Cardiac muscle cell (in vitro differentiated cells and primary cell): ENCODE measurements at regions not wholly inside any gene's neighbourhood (a gene's known extent, or its start where the extent isn't known, plus 50 kb on each side); places are given as distances from the start of the nearest gene placed in this dataset.

Experiments
- DNase-seq, 2 donors: peaks; one replicate each; pipeline versions ENCODE4 v3.0.0 to v3.0.0-alpha.2; 2010 to 2017; ENCODE audit warnings: low read depth in 1 of 2, low spot score in 1 of 2
- H3K27ac ChIP-seq: fragments of 200-600 bp; sonication (generic); 2 replicates; pipeline ENCODE4 v1.5.1; 2016
- H3K27me3 ChIP-seq: fragments of 200-600 bp; sonication (generic); 2 replicates; pipeline ENCODE4 v1.6.0; 2016; ENCODE audit warnings: control low read depth
- H3K36me3 ChIP-seq: fragments of 200-600 bp; sonication (generic); 2 replicates; pipeline ENCODE4 v1.5.1; 2016; ENCODE audit warnings: control low read depth
- H3K4me1 ChIP-seq: fragments of 200-600 bp; sonication (generic); 2 replicates; pipeline ENCODE4 v1.8.1; 2017; ENCODE audit warnings: low read depth, mild to moderate bottlenecking, mixed run types
- H3K4me3 ChIP-seq: fragments of 200-600 bp; sonication (generic); 2 replicates; pipeline ENCODE4 v1.5.1; 2016; ENCODE audit warnings: mild to moderate bottlenecking
- H3K9me3 ChIP-seq: fragments of 200-600 bp; sonication (generic); 2 replicates; pipeline ENCODE4 v1.5.1; 2017; ENCODE audit warnings: low read depth, mild to moderate bottlenecking, control low read depth
- TF ChIP-seq, protein P1 (sequence below): IDR thresholded peaks from 2 replicates; pipeline ENCODE4 v1.5.1; 2012; ENCODE audit warnings: low read depth, mild to moderate bottlenecking, low read length

DNA sequence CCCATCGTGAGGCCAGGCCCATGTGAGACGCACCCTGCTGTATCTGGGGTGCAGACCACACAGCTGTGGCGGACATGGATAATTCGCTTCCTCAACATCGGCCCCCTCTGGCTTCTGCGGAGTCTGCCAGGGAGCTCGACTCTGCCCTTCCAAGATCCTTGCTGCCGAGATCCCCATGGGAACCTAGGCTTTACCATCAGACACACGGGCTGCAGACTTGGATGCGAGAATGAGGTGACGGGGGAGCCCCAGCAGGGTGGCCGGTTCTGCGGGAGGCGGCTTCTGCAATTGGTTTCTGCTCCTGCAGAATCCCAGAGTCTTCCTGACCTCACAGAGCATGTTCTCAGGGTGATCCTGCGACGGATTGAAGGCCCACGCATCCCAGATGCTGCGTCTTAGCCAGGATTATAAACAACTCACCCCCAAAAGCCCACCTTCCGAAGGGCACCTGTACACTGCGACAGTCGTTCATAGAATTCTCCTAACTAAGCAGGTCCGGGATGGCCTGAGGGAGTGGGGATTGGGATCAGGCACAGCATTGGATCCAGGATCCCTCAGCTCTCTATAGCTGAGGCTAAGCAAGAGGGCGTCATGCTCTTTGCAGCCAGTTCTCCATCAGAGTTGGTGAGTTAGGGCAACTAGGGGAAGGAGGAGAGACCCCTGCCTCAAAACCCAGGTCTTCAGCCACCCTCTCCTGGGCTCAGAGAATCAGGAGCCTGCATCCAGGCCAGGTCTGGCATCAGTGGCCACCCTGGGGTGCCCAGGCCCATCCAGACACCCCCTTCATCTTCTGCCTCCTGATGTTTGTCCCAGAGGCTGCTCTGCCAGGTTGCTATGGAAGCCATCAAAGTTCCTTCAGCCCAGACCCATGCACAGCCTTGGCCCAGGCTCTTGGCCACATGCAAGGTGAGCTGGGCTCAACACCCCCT lies 74.7 kb upstream of the SNTG2 start:
- no peak for DNase-seq
- H3K9me3 ChIP-seq: no peaks in the 10 kb centered on the region
- H3K27me3 ChIP-seq: peaks cover 47% of the 10 kb centered on the region
- no peak overlapping the region for H3K27ac ChIP-seq
- H3K36me3 ChIP-seq: no peaks in the 10 kb centered on the region
- no peaks in the 10 kb centered on the region for H3K4me1 ChIP-seq
- TF ChIP-seq, protein P1, sequence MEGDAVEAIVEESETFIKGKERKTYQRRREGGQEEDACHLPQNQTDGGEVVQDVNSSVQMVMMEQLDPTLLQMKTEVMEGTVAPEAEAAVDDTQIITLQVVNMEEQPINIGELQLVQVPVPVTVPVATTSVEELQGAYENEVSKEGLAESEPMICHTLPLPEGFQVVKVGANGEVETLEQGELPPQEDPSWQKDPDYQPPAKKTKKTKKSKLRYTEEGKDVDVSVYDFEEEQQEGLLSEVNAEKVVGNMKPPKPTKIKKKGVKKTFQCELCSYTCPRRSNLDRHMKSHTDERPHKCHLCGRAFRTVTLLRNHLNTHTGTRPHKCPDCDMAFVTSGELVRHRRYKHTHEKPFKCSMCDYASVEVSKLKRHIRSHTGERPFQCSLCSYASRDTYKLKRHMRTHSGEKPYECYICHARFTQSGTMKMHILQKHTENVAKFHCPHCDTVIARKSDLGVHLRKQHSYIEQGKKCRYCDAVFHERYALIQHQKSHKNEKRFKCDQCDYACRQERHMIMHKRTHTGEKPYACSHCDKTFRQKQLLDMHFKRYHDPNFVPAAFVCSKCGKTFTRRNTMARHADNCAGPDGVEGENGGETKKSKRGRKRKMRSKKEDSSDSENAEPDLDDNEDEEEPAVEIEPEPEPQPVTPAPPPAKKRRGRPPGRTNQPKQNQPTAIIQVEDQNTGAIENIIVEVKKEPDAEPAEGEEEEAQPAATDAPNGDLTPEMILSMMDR: no peak
- no peak overlapping the region for H3K4me3 ChIP-seq

DNA sequence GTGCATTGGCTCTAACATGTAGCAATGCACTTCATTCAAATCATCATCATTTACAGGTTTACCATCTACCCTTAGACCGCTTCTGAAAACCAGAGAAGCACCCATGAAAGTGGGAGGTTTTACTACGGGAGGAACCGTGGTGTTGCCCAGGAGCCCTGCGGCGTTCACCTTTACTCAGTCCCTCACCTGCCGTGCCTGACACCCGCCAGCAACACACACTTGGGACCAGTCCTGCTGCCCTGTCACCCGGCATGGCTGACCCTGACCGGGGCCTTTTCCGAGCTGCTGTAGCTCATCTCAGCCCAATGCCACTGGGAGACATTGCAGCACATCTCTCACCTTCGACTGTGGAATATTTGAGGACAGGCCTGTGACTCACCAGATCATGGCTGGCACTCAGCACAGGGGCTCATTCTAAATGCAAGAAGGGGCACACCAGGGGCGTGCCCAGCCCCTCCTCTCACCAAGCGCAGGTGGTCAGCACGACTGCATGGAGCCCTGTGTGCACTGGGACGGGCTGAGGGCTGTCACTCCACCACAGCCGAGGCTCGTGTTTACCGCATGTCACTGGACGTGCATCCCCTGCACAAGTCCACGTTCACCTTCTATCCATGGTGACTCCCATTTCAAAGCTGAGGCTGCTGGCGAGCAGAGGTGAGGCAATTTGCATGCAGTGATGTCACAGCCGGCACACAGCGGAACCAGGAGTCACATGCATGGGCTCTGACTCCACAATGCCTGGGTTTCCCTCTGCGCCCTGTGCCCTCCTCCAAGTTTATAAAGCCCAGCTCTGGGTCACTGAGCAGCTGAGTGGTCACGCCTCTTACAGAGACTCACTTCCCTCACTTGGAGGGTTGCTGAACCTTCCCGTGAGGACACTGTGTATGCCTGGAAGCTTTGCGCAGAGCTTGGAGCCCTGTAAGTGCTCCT lies 76.7 kb upstream of the SNTG2 start:
- DNase-seq: no peak
- Histone ChIP-seq H3K27ac (no peak overlapping the region), H3K27me3 (peaks cover 57% of the 10 kb centered on the region), H3K9me3 (no peaks in the 10 kb centered on the region), H3K36me3 (no peaks in the 10 kb centered on the region), H3K4me3 (no peak overlapping the region), H3K4me1 (no peaks in the 10 kb centered on the region)
- TF ChIP-seq, protein P1: no peak

DNA sequence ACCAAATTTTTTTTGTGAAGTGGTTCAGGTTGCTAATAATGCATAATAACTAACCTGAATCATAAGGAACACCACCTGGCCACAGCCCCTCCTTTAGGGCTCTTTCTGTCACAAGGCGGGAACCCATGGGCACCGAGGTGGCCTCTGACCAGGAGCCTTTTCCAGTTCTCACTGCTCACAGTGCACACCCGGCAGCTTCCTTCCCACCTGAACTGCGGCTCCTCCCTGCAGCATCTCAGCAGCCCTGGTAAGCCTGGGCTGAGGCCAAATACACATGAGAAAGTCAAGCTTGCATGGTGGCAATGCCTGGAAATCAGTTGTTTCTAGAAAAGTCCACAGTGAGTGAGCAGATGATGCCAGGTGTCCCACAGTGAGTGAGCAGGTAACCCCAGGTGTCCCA lies 77.6 kb upstream of the SNTG2 start:
- DNase-seq: no peak
- no peaks in the 10 kb centered on the region for H3K36me3 ChIP-seq
- no peaks in the 10 kb centered on the region for H3K4me1 ChIP-seq
- peaks cover 57% of the 10 kb centered on the region for H3K27me3 ChIP-seq
- TF ChIP-seq, protein P1: no peak
- H3K9me3 ChIP-seq: no peaks in the 10 kb centered on the region
- no peak overlapping the region for H3K27ac ChIP-seq
- H3K4me3 ChIP-seq: no peak overlapping the region

DNA sequence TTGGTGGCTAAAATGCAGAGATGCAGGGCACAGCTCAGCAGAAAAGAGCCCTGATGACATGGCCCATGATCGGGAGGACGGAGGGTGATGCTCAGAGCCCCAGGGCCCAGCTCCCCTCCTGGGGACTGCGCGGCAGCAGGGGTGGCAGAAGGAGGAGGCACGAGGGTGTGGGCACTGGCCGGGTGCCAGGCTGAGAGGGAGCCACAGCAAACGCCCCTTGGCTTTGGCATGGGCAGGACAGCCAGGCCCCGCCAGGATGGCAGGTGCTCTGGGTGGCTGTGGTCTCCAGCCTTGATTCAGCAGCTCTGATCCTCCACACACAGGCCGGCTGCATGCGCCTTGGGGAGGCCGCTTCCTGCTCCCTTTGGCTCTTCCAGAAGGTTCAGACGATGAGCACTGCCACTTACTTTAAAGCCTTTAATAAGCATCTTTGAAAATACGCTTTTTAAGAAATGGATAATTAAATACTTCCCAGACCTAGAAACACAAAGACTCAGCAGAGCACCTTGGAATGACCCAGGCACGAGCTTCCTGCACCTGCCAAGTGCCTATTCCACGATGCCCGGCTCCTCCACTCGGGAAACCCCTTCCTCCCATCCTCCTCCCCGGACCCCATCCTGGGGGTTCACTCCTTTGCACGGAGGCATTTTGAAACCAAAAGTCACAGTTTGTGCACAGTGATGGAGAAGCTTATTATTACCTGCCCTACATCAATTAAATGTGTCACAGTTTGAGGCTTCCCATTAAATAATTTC lies 78.5 kb upstream of the SNTG2 start:
- DNase-seq: no peak
- Histone ChIP-seq H3K4me3 (no peak overlapping the region), H3K36me3 (no peaks in the 10 kb centered on the region), H3K27ac (no peak overlapping the region), H3K27me3 (peaks cover 57% of the 10 kb centered on the region), H3K9me3 (no peaks in the 10 kb centered on the region), H3K4me1 (peaks cover 2% of the 10 kb centered on the region)
- TF ChIP-seq, protein P1: no peak

DNA sequence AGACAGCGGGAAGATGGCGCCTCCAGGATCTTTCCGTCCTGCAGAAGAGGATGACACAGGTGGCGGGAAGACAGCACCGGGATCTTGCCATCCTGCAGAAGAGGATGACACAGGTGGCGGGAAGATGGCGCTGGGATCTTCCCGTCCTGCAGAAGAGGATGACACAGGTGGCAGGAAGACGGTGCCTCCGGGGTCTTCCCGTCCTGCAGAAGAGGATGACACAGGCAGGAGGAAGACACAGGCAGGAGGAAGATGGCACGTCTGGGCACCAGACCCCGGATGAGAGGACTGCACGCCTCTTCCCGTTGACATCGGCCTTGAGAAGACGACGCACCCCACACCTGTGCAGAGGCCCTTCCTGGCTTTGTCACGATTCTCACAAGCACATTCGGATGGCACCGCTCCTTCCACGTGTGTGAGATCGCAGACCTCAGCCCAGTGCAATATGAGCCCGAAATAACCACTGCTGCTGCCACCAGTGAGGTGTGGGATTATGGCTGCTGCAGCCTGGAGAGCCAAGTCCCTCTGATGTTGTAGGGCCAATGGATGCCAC lies 79.4 kb upstream of the SNTG2 start:
- peaks cover 8% of the 10 kb centered on the region for H3K4me1 ChIP-seq
- H3K27me3 ChIP-seq: peaks cover 56% of the 10 kb centered on the region
- no peak overlapping the region for H3K27ac ChIP-seq
- no peaks in the 10 kb centered on the region for H3K9me3 ChIP-seq
- no peak for DNase-seq
- TF ChIP-seq, protein P1: no peak
- H3K4me3 ChIP-seq: no peak overlapping the region
- H3K36me3 ChIP-seq: no peaks in the 10 kb centered on the region
